H7 (cell line): ENCODE measurements at regions not wholly inside any gene's neighbourhood (a gene's known extent, or its start where the extent isn't known, plus 50 kb on each side); places are given as distances from the start of the nearest gene placed in this dataset.

ENCODE experiments used
- DNase-seq: peaks from one replicate; pipeline ENCODE4 v3.0.0; 2012
- H3K27me3 ChIP-seq: 2 replicates; pipeline ENCODE4 v1.6.0; 2011; ENCODE audit warnings: mild to moderate bottlenecking, low read length; ENCODE audit not compliant: control insufficient read depth, insufficient read depth
- H3K36me3 ChIP-seq: replicated peaks from 2 replicates; pipeline ENCODE4 v1.5.1; 2011; ENCODE audit warnings: low read length; ENCODE audit not compliant: control insufficient read depth, insufficient read depth
- H3K4me3 ChIP-seq: 2 replicates; pipeline ENCODE4 v1.5.1; 2011; ENCODE audit warnings: low read depth, mild to moderate bottlenecking, control low read depth, low read length, moderate library complexity; ENCODE audit not compliant: insufficient read depth

- Histone ChIP-seq H3K36me3 (no peaks in the 10 kb centered on the region), H3K4me3 (no peak overlapping the region), H3K27me3 (no peaks in the 10 kb centered on the region)
- DNase-seq, result no peak
These were observed 1930.8 kb downstream of the C4orf33 start for GRCh38 chr4:131026771-131027170.

- Histone ChIP-seq H3K36me3 (no peaks in the 10 kb centered on the region), H3K27me3 (no peaks in the 10 kb centered on the region), H3K4me3 (no peak overlapping the region)
- no peak for DNase-seq
These were observed 1948.4 kb downstream of the C4orf33 start for GRCh38 chr4:131044368-131044767.

GRCh38 chr4:131046821-131047220 is 1950.9 kb downstream of the C4orf33 start:
- H3K27me3 ChIP-seq, result no peaks in the 10 kb centered on the region
- no peak overlapping the region for H3K4me3 ChIP-seq
- no peak for DNase-seq
- H3K36me3 ChIP-seq, result no peaks in the 10 kb centered on the region

GRCh38 chr4:131052646-131053045 is 1956.7 kb downstream of the C4orf33 start:
- no peak overlapping the region for H3K4me3 ChIP-seq
- DNase-seq, result no peak
- H3K36me3 ChIP-seq, result no peaks in the 10 kb centered on the region
- no peaks in the 10 kb centered on the region for H3K27me3 ChIP-seq

GRCh38 chr4:131054489-131055019 is 1958.6 kb downstream of the C4orf33 start:
- no peaks in the 10 kb centered on the region for H3K27me3 ChIP-seq
- DNase-seq, result peak; percentile 6
- no peaks in the 10 kb centered on the region for H3K36me3 ChIP-seq
- H3K4me3 ChIP-seq, result no peak overlapping the region

GRCh38 chr4:131061734-131062133 is 1965.8 kb downstream of the C4orf33 start:
- Histone ChIP-seq H3K27me3 (no peaks in the 10 kb centered on the region), H3K36me3 (no peaks in the 10 kb centered on the region), H3K4me3 (no peak overlapping the region)
- DNase-seq, result no peak

GRCh38 chr4:131063878-131064277 is 1967.9 kb downstream of the C4orf33 start:
- H3K27me3 ChIP-seq, result no peaks in the 10 kb centered on the region

GRCh38 chr4:131081069-131081468 is 1985.1 kb downstream of the C4orf33 start:
- Histone ChIP-seq H3K27me3 (no peaks in the 10 kb centered on the region), H3K36me3 (no peaks in the 10 kb centered on the region), H3K4me3 (no peak overlapping the region)
- DNase-seq, result no peak

More at GRCh38 chr4:131063878-131064277, 1967.9 kb downstream of the C4orf33 start:
- Histone ChIP-seq H3K36me3 (no peaks in the 10 kb centered on the region), H3K4me3 (no peak overlapping the region)
- DNase-seq, result no peak

- H3K4me3 ChIP-seq, result no peak overlapping the region
- no peaks in the 10 kb centered on the region for H3K27me3 ChIP-seq
- no peak for DNase-seq
- H3K36me3 ChIP-seq, result no peaks in the 10 kb centered on the region
These were observed 1989.0 kb downstream of the C4orf33 start for GRCh38 chr4:131084997-131085396.

- Histone ChIP-seq H3K4me3 (no peak overlapping the region), H3K27me3 (no peaks in the 10 kb centered on the region), H3K36me3 (no peaks in the 10 kb centered on the region)
- no peak for DNase-seq
These were observed 1995.9 kb downstream of the C4orf33 start for GRCh38 chr4:131091896-131092295.

- H3K36me3 ChIP-seq, result no peaks in the 10 kb centered on the region
- H3K4me3 ChIP-seq, result no peak overlapping the region
- no peak for DNase-seq
- no peaks in the 10 kb centered on the region for H3K27me3 ChIP-seq
These were observed 1997.4 kb downstream of the C4orf33 start for GRCh38 chr4:131093303-131093702.

GRCh38 chr4:131098976-131099375 is 2003.0 kb downstream of the C4orf33 start:
- DNase-seq, result no peak
- Histone ChIP-seq H3K4me3 (no peak overlapping the region), H3K36me3 (no peaks in the 10 kb centered on the region), H3K27me3 (no peaks in the 10 kb centered on the region)

GRCh38 chr4:131113273-131113672 is 2017.3 kb downstream of the C4orf33 start:
- H3K36me3 ChIP-seq, result no peaks in the 10 kb centered on the region
- H3K4me3 ChIP-seq, result no peak overlapping the region
- DNase-seq, result no peak
- no peaks in the 10 kb centered on the region for H3K27me3 ChIP-seq

GRCh38 chr4:131113704-131114103 is 2017.8 kb downstream of the C4orf33 start:
- Histone ChIP-seq H3K36me3 (no peaks in the 10 kb centered on the region), H3K27me3 (no peaks in the 10 kb centered on the region), H3K4me3 (no peak overlapping the region)
- no peak for DNase-seq

- Histone ChIP-seq H3K27me3 (no peaks in the 10 kb centered on the region), H3K36me3 (no peaks in the 10 kb centered on the region), H3K4me3 (no peak overlapping the region)
- DNase-seq, result no peak
These were observed 2023.7 kb downstream of the C4orf33 start for GRCh38 chr4:131119661-131120060.

- DNase-seq, result no peak
- H3K36me3 ChIP-seq, result no peaks in the 10 kb centered on the region
- H3K27me3 ChIP-seq, result no peaks in the 10 kb centered on the region
- H3K4me3 ChIP-seq, result no peak overlapping the region
These were observed 2011.9 kb upstream of the PCDH10 start for GRCh38 chr4:131137196-131137595.
